Ovary (tissue), 7 donors: ENCODE measurements at regions not wholly inside any gene's neighbourhood (a gene's known extent, or its start where the extent isn't known, plus 50 kb on each side); places are given as distances from the start of the nearest gene placed in this dataset.

Experiments
- DNase-seq, 5 donors: peaks; one replicate each; pipeline ENCODE4 v3.0.0-alpha.2; 2019 to 2020
- H3K27ac ChIP-seq, 2 donors: fragments of 200-600 bp; one replicate each; pipeline versions ENCODE4 v1.5.1 to v1.8.0; 2019 to 2022
- H3K27me3 ChIP-seq: fragments of 200-600 bp; one replicate; pipeline ENCODE4 v1.8.0; 2022
- H3K36me3 ChIP-seq: fragments of 200-600 bp; sonication (generic); one replicate; pipeline ENCODE4 v1.5.1; 2019
- H3K4me1 ChIP-seq: one replicate; pipeline ENCODE4 v1.8.1; 2013; ENCODE audit warnings: mild to moderate bottlenecking, moderate library complexity; ENCODE audit not compliant: insufficient read depth
- H3K4me3 ChIP-seq: fragments of 200-600 bp; sonication (generic); one replicate; pipeline ENCODE4 v1.5.1; 2017
- H3K9me3 ChIP-seq, 2 donors: fragments of 200-600 bp in 1 of 2; sonication (generic) in 1 of 2; one replicate each; pipeline versions ENCODE4 v1.5.1 to v1.8.1; 2013 to 2019; ENCODE audit warnings: mild to moderate bottlenecking in 1 of 2, moderate library complexity in 1 of 2
- EP300 ChIP-seq: sonication (generic); formaldehyde crosslinking; IDR thresholded peaks from one replicate; pipeline ENCODE4 v1.6.1; 2017; ENCODE audit warnings: antibody characterized with exemption
- POLR2A ChIP-seq: fragments of 450-650 bp; IDR thresholded peaks from one replicate; pipeline ENCODE4 v1.6.1; 2017; ENCODE audit warnings: antibody characterized with exemption, mild to moderate bottlenecking, moderate library complexity
- WGBS, 3 donors: extraction: QIAGEN DNeasy Blood & Tissue Kit in 1 of 3; methylation state at CpG; one replicate each; pipeline versions ENCODE4 v1.1.5 to v1.1.7; 2013 to 2017; 5-methylcytosine and 5-hydroxymethylcytosine counted together
- intact Hi-C, 4 donors: fragments of 100-400 bp; cut with DNase I; formaldehyde crosslinking; loops; one replicate each; pipeline versions ENCODE4 v1.11.0 to v1.15.1; 2022 to 2023
- TF ChIP-seq, protein P1 (sequence below), 3 donors: fragments of 450-650 bp in 2 of 3; fragments of 200-600 bp in 1 of 3; IDR thresholded peaks; one replicate each; pipeline versions ENCODE4 v1.5.1 to v1.8.0; 2016 to 2022; ENCODE audit warnings: antibody characterized with exemption in 3 of 3, mild to moderate bottlenecking in 1 of 3
- donor health status: DM: no; HTN: no; CAD: no; lungs with moderate emphysema.
- donor health status: DM: no; HTN: no; CAD: no.
- donor health status: Bipolar disorder and iron deficiency.
- donor health status: DM: no; HTN: no; CAD: no.
- donor health status: DM: yes; HTN: yes; CAD: no.

DNA sequence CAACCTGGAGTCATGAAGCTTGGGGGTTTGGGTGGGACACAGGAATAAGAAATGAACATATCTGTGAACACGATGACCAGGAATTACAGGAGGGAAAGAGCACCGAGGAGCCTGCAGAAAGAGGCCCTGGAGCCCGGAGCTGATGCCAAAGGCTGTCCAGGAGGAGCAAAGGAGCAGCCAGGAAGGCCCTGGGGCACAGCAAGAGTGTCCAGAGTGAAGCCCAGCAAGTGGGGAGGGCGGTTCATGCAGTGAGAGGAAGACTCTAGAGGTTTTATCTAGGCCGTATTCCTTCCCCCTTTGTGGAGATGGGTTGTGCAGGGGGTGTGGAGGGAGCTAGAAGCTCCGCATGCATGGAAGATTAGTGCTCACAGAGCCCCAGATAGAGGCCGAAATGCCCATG, 318.4 kb downstream of the GADD45G start:
- DNase-seq, result no peak
- no peaks in the 10 kb centered on the region for H3K27me3 ChIP-seq
- H3K9me3 ChIP-seq, result no peaks in the 10 kb centered on the region
- TF ChIP-seq, protein P1, sequence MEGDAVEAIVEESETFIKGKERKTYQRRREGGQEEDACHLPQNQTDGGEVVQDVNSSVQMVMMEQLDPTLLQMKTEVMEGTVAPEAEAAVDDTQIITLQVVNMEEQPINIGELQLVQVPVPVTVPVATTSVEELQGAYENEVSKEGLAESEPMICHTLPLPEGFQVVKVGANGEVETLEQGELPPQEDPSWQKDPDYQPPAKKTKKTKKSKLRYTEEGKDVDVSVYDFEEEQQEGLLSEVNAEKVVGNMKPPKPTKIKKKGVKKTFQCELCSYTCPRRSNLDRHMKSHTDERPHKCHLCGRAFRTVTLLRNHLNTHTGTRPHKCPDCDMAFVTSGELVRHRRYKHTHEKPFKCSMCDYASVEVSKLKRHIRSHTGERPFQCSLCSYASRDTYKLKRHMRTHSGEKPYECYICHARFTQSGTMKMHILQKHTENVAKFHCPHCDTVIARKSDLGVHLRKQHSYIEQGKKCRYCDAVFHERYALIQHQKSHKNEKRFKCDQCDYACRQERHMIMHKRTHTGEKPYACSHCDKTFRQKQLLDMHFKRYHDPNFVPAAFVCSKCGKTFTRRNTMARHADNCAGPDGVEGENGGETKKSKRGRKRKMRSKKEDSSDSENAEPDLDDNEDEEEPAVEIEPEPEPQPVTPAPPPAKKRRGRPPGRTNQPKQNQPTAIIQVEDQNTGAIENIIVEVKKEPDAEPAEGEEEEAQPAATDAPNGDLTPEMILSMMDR (IDR thresholded peaks at IDR 0.05), result no peak
- TF ChIP-seq EP300 (no peak), POLR2A (no peak)
- no peak overlapping the region for H3K27ac ChIP-seq
- H3K4me1 ChIP-seq, result peaks cover 6% of the 10 kb centered on the region
- H3K36me3 ChIP-seq, result no peaks in the 10 kb centered on the region
- WGBS, 3 donors, result 83 to 88% (median 88%) methylated on average over 7 of the region's 7 CpGs
- no peak overlapping the region for H3K4me3 ChIP-seq
- intact Hi-C loops, result loop anchor here in 3 of 4 donors (10.0 kb wide), 1 partner anchor 318 kb away; the partner anchor contains the start of gene GADD45G (in 3 of the 3)

DNA sequence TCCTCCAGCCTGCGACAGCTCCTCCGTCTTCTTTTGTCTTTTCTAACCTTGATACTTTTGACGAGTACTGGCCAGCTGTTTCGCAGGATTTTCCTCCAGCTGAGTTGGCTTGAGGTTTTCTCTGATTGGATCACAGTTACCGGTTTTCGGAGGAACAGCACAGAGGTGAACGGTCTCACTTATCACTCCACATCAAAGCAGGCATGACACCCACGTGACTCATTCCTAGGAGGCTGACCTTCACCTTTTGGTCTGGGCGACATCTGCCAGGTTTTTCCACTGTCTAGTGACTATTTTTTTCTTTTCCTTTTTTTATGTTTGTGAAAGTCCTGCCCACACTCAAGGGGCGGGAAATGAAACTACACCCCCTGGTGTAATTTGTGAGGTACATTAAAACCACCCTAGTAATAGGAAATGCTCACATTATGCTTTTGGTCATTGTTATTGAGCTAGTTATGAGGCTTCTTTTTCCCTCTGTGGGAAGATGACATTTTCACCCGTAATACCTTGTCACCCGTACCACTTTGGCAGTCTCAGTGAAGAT, 319.2 kb downstream of the GADD45G start:
- 17 to 24% (median 21%) methylated on average over 12 of the region's 12 CpGs for WGBS, 3 donors
- Histone ChIP-seq H3K4me3 (peak overlapping the region; percentile 9), H3K27ac (no peak overlapping the region), H3K4me1 (peaks cover 6% of the 10 kb centered on the region), H3K36me3 (no peaks in the 10 kb centered on the region), H3K27me3 (no peaks in the 10 kb centered on the region), H3K9me3 (no peaks in the 10 kb centered on the region)
- DNase-seq, result peak; percentile 36 to 58 (median 46)
- TF ChIP-seq POLR2A (no peak), EP300 (no peak)
- TF ChIP-seq, protein P1 (IDR thresholded peaks at IDR 0.05), result peak in 2 of 3 donors; percentile 20 to 33
- intact Hi-C loops, result loop anchor here in 3 of 4 donors (10.0 kb wide), 1 partner anchor 319 kb away; the partner anchor contains the start of gene GADD45G (in 3 of the 3)

DNA sequence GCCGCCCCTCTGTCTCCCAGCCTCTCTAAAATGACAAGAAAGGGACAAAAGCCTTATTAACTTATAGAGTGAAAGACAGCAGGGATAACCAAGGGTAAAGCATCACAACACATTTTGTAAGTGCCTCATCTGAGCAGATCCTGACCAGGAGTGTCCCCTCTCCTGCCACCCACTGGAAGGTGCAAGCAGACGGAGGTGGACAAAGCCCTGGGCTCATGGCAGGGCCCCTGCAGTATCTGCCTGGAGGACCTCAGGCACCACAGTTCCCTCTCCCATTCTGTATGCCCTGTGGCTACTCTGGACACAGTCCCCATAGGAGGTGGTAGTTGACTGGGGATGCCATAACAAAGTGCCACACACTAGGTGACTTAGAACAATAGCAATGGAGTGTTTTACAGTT, 319.8 kb downstream of the GADD45G start:
- Histone ChIP-seq H3K27ac (no peak overlapping the region), H3K36me3 (no peaks in the 10 kb centered on the region), H3K4me3 (no peak overlapping the region), H3K9me3 (no peaks in the 10 kb centered on the region), H3K27me3 (no peaks in the 10 kb centered on the region), H3K4me1 (peaks cover 6% of the 10 kb centered on the region)
- 86 to 100% (median 96%) methylated on average over 2 of the region's 2 CpGs for WGBS, 3 donors
- no peak for TF ChIP-seq EP300
- no peak for TF ChIP-seq POLR2A
- TF ChIP-seq, protein P1 (IDR thresholded peaks at IDR 0.05), result no peak
- intact Hi-C loops, result loop anchor here in 3 of 4 donors (10.0 kb wide), 1 partner anchor 320 kb away; the partner anchor contains the start of gene GADD45G (in 3 of the 3)
- no peak for DNase-seq

DNA sequence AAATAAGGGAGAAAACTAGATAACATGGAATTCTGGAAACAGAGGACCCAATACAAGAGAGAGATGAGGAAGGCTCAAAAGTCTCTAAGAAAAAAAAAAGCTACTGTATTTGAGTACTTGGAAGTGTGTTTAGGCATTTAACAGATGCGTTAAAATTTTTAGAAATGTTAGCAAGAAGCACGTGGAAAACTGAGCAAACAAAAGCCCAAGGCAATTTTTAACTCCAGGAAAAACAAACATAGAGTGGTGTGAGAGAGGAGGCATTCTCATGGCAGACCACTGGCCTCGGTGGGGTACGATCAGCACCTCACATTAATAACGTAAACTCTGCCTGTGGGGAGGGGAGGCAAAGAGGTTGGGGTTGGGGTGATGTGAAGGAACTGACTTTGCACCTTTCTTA, 321.4 kb downstream of the GADD45G start:
- intact Hi-C loops, result loop anchor here in 3 of 4 donors (10.0 kb wide), 1 partner anchor 321 kb away; the partner anchor contains the start of gene GADD45G (in 3 of the 3)
- no peak for DNase-seq
- Histone ChIP-seq H3K27me3 (no peaks in the 10 kb centered on the region), H3K36me3 (no peaks in the 10 kb centered on the region), H3K27ac (no peak overlapping the region), H3K9me3 (no peaks in the 10 kb centered on the region), H3K4me1 (peaks cover 6% of the 10 kb centered on the region), H3K4me3 (no peak overlapping the region)
- 31 to 54% (median 44%) methylated on average over 5 of the region's 5 CpGs for WGBS, 3 donors
- TF ChIP-seq, protein P1 (IDR thresholded peaks at IDR 0.05), result no peak
- no peak for TF ChIP-seq POLR2A
- no peak for TF ChIP-seq EP300
